ENCODE measurements at regions not wholly inside any gene's neighbourhood (a gene's known extent, or its start where the extent isn't known, plus 50 kb on each side); places are given as distances from the start of the nearest gene placed in this dataset.

DNA sequence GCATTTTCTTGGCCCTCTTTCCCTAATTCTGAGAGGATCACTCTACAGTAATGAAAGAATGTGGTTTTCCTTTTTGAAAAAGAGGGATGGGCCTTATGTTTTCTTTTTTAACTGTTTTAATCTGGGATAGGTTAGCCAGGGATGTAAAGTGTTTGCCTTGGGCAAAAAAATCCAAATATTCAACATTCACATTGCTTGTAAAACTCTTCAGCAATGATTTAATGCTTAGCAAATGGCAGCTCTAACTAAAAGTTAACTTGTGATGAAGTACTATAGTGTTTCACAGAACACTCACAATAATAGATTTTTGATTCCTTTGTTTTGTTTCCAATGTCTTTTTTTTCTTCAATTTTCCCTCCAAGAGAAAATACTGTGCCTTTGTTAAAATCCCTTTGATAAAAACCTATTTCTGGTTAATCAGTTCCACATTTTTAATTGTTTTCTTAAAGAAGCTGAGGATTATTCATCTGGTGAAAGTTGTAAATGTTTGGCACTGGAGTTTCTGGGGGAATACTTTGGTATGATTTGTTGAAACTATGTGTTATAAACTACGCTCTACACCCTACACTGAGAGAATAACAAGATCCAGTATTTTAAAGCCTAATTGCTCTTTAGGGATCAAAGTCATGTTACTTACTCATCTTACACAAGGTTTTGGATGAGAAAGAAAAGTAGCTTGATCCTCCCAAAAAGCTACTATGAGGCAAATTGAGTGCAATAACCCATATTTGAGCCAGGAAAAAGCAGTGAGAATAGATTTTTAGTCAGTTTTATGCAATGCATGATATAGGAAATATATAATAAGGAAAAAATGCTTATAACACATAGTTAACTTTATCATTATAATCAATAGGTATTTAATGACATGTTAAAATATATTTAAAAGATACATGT is 335.8 kb downstream of the EPHA7 start:
- TF ChIP-seq, protein P1, sequence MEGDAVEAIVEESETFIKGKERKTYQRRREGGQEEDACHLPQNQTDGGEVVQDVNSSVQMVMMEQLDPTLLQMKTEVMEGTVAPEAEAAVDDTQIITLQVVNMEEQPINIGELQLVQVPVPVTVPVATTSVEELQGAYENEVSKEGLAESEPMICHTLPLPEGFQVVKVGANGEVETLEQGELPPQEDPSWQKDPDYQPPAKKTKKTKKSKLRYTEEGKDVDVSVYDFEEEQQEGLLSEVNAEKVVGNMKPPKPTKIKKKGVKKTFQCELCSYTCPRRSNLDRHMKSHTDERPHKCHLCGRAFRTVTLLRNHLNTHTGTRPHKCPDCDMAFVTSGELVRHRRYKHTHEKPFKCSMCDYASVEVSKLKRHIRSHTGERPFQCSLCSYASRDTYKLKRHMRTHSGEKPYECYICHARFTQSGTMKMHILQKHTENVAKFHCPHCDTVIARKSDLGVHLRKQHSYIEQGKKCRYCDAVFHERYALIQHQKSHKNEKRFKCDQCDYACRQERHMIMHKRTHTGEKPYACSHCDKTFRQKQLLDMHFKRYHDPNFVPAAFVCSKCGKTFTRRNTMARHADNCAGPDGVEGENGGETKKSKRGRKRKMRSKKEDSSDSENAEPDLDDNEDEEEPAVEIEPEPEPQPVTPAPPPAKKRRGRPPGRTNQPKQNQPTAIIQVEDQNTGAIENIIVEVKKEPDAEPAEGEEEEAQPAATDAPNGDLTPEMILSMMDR (IDR thresholded peaks at IDR 0.05; ENCODE audit: poor library complexity) = no peak
- TF ChIP-seq EZH2 (IDR thresholded peaks at IDR 0.05; ENCODE audit: borderline replicate concordance) = no peak

Data from hepatocyte (in vitro differentiated cells).